CD1c-positive myeloid dendritic cell (primary cell): ENCODE measurements at regions not wholly inside any gene's neighbourhood (a gene's known extent, or its start where the extent isn't known, plus 50 kb on each side); places are given as distances from the start of the nearest gene placed in this dataset.
"Not testable (repeated sequence)": the region's sequence is repeated elsewhere in the genome, so short reads cannot be mapped to it uniquely, and the experiment has no call there.

Experiments
- DNase-seq: peaks from one replicate; pipeline ENCODE4 v3.0.0-alpha.2; 2016; ENCODE audit errors: extremely low spot score

DNA sequence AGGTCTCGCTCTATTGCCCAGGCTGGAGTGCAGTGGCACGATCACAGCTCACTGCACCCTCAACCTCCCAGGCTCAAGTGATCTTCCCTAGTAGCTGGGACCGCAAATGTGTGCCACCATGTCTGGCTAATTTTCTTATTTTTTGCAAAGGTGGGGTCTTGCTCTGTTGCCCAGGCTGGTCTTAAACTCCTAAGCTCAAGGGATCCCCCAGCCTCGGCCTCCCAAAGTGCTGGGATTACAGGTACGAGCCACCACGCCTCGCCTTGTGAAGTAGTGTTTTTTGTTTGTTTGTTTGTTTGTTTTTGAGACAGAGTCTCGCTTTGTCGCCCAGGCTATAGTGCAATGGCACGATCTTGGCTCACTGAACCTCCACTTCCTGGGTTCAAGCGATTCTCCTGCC lies 125.5 kb downstream of the HAUS1 start:
- DNase-seq = not testable (repeated sequence)

- no peak for DNase-seq
These were observed 132.0 kb downstream of the HAUS1 start for GRCh38 chr18:46236156-46236555.

DNA sequence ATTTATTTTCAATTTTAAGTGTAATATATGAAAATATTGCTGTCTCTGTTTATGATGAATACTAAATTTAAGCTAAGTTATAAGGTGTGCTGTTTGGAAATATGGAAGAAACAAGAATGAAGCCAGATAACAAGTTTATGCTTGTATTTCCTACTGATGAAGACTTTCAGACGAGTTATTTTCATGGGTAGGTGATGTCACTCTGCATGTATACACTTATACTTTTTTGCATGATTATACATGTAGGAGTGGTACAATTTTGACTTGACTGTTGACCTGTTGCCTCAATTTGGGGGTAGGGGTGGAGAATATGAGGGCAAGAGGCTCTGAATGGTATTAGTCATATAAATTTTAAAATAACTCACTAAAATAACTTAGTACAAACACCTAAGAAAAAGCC lies 133.7 kb downstream of the HAUS1 start:
- no peak for DNase-seq

DNA sequence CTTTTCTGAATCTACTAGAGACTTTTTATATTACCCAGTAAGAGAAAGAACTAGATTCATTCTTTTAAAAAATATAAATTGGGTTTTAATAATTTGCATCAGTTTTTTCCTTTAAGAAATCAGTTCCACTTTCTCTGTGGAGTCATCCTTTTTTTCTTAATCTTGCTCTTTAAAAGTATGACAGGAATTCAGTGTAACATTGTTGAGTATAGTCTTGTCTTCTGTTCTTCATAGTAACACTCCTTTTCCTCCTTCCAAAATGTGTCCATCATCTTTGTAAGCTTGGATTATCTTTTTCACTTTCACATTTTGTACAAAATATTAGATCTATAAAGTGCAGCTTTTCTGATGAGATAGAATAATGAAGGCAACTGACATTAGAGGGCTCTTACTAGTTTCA lies 135.4 kb downstream of the HAUS1 start:
- no peak for DNase-seq

DNA sequence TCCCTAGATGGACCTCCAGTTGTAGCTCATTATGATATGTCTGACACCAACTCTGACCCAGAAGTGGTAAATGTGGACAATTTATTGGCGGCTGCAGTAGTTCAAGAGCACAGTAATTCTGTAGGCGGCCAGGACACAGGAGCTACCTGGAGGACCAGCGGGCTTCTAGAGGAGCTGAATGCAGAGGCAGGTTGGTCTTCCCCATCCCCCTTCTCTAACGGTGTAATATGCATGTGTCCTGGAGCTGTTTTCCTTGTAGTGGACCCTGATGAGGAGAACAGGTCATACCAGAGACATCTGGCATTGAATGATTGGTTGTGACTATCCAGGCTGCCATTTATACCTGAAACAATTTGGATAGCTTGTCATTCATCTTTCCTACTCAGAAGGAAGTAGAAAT lies 135.8 kb downstream of the HAUS1 start:
- DNase-seq = no peak

DNA sequence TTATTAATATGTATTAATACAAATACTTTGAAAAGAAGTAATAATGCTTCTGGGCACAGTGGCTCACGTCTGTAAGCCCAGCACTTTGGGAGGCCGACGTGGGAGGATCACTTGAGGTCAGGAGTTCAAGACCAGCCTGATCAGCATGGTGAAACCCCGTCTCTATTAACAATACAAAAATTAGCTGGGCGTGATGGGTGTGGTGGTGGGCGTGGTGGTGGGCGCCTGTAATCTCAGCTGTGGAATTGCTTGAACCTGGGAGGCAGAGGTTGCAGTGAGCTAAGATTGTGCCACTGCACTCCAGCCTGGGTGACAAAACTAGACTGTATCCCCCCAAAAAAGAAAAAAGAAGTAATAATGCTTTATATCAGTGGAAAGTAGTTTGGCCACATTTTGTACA lies 137.2 kb downstream of the HAUS1 start:
- not testable (repeated sequence) for DNase-seq

- no peak for DNase-seq
These were observed 138.0 kb downstream of the HAUS1 start for GRCh38 chr18:46242183-46242582.

DNA sequence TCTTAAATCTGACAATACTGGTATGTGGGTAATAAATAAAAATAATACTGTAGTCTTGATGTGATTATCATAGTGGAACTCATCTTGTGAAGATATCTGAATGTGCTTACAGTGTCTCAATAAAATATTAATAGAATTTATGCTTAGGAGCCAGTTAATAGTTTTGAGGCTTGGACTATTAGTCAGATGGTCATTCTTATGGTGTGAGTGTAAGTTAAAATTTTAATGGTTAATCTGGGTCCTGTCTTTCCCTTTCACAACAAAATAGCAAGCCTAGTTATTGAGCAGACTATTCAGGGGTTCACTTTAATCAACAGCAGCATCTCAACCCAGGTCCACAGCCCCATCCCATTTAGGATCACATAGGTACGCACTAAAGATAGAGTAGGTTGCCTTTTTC lies 138.9 kb downstream of the HAUS1 start:
- no peak for DNase-seq

- DNase-seq = no peak
These were observed 139.5 kb downstream of the HAUS1 start for GRCh38 chr18:46243673-46244072.

DNA sequence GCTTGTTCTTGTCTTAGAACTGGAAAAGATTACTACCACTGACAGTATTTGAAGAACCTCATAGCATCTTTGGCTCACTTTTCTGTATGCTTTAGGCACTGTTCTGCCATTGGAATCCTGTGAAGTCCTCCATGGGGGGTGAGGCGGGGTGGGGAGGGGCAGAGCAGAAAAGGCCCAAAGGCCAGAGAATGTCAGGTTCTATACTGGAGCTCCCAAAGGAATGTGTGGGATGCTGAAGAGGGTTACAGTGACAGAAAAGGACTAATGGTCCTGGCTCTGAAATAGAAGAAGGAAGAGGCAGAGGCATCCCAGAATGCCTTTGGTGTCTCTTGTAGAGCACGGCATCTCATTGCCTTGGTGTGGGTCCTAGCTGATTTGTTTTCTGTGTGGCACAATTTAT lies 141.9 kb downstream of the HAUS1 start:
- DNase-seq = no peak

GRCh38 chr18:46247942-46248341 lies 143.8 kb downstream of the HAUS1 start:
- no peak for DNase-seq

DNA sequence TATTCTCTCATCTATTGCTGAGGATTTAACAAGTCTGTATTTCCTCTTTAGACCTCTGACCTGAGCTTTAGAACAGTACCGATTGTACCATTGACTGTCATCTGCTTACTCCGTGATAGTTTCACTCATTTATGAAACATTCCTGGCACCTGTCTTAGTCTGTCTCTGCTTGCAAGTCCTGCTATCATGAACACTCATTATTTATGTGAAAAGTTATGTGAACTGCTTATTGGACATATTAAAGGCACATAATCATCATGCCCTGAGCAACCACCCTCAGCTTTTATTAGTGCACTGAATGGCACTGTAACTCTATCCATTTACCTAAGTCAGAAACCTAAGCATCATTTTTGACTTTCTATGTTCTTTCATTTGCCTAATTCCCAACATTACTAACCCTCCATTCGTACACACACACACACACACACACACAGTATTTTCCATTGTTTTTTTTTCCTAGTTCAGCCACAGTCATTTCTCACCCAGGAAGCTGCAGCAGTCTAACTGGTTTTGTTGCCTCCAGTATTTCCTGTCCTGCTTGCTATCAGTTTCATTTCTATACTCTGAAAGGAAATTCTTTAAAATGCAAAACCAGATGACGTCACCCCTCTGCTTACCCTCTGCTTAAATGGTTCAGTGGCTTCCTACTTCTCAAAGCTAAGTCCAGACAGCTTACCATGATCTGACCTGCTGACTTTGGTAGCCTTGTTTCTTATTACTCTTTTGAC lies 146.1 kb downstream of the HAUS1 start:
- DNase-seq = peak; percentile 84

DNA sequence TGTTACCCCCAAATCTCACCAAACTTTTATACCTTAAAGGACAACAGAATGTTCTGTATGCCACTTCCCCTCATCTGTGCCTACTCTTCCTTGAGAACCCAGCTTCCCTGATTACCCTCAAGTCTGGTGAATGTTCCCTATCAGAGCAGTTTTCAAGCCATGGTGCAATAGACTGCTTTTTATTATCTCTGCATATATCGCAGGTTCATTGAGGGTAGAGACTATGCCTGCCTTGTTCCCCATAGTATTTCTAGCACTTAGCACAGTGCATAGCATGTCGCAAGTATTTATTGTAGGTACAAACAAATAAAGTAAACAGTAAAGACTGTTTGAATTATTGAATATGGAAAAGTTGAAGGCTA lies 146.6 kb downstream of the HAUS1 start:
- no peak for DNase-seq

- DNase-seq = no peak
These were observed 148.6 kb downstream of the HAUS1 start for GRCh38 chr18:46252759-46253158.

DNA sequence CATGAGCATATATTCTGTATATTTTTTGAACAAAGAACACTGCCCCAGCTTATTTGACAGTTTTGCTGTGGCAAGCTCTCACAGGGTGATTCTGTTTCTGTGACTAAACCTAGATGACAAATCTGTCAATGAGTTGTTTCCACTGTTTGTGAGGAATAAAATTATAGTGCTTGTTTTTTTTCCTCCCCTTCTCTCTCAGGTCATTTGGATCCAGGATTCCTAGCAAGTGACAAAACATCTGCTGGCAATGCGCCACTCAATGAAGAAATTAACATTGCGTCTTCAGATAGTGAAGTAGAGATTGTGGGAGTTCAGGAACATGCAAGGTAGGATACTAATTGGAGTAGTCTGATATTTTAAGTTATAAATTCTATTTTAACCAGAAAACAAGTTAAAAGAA lies 149.3 kb downstream of the HAUS1 start:
- DNase-seq = no peak

GRCh38 chr18:46256078-46256477 lies 151.9 kb downstream of the HAUS1 start:
- no peak for DNase-seq

DNA sequence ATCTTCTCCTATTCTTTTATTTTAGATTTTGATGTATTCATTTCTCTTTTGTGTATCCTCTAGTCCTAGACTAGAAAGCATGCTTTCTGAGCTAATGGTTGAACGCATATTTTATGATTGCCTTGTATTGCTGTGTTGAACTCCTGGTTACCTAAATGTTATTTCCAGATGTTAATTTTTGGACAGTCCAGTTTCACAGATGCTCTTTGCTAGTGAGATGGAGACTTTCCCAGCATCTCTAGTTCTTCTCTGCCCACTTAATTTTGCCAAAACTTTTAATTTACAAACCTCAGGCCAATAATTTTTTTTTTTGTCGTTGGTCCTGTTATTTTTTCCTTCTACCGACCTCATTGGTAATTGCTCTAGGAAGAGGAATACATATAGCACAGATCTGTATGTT lies 153.2 kb downstream of the HAUS1 start:
- no peak for DNase-seq

DNA sequence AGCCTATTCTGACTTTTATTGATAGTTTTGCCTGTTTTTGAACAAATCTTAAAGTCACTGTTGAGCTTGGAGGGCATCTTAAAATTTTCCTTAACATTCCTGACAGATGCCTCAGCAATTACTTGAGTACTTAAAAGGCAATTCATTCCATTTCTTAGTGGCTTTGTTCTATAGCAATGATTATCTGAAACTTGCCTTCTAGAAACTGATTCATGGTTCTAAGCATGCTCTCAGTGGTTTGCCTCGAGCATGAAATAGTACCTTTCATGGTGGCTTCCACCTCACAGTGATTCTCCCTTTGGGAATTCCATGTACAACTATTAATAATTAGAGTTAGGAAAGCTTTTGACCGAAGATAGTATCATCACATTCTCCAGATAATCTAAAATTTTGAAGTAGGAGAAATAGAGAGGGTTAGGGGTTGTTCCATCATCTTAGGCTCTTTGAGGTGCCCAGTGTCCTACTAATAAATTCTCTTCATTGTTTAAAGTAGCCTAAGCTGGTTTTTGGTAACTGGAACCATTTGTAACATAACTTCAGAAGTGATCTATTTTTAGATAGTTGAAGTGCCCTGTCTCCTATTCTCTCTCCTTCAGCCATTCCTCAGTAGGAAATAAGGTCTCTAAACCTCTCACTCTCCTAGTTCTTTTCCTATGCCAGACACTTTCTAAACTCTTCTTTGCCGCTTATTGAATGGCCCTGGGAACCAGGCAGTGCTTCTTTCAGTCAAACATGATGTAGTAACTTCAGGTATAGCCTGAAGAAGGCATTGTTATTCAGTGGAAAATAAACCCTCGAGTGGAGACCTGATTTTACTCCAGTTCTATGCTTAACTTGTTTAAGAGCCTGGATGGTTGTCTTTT lies 156.1 kb downstream of the HAUS1 start:
- DNase-seq = no peak

GRCh38 chr18:46260879-46261143 lies 156.6 kb downstream of the HAUS1 start:
- no peak for DNase-seq

DNA sequence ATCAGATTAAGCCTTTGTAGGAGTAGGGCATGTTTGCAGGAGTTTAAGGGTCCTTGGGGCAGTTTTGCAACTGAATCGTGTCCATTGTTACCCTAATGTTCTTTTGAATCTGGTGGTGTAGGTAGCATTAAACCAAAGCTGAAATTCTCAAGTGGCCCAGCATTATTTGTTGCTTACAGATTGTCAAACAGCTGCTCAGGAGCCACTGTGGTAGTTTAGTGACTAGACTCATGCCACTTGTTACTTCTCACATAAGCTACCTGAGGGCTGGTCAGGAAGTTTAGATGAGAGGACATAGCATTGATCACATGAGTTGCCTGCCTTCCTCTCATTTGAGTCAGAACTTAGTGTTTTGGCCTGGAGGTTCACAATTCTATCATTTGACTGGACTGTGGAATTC lies 157.6 kb downstream of the HAUS1 start:
- DNase-seq = no peak

- no peak for DNase-seq
These were observed 158.7 kb downstream of the HAUS1 start for GRCh38 chr18:46262856-46263255.

- DNase-seq = peak; percentile 7
These were observed 160.1 kb downstream of the HAUS1 start for GRCh38 chr18:46264255-46264654.
